WTC11 (cell line): ENCODE measurements at regions not wholly inside any gene's neighbourhood (a gene's known extent, or its start where the extent isn't known, plus 50 kb on each side); places are given as distances from the start of the nearest gene placed in this dataset.
A peak's percentile ranks its signal among the peaks of the same experiment; 100 is the strongest.

Experiments used
- ATAC-seq: fragments of 200-7000 bp; cut with Tn5 transposase; 2 replicates; pipeline ENCODE4 v1.10.0; 2021; ENCODE audit warnings: mild to moderate bottlenecking, moderate library complexity
- CTCF ChIA-PET: fragments of 300-600 bp; sonication (Branson Sonifier 250); formaldehyde crosslinking; loops from one replicate; lab custom pipeline; 2021; ENCODE audit warnings: antibody characterized with exemption; lab: Charles Lee
- POLR2A ChIA-PET: fragments of 350-600 bp; sonication (Branson Sonifier 250); formaldehyde crosslinking; loops from one replicate; lab custom pipeline; 2021; ENCODE audit warnings: antibody characterized with exemption; lab: Charles Lee
- DNase-seq: peaks from one replicate; pipeline ENCODE4 v3.0.0; 2021; ENCODE audit warnings: low spot score
- H3K27ac Mint-ChIP-seq: 2 replicates; pipeline ENCODE4 v1.8.0; 2021; ENCODE audit warnings: mixed read lengths
- H3K27me3 Mint-ChIP-seq: 2 replicates; pipeline ENCODE4 v1.8.0; 2021; ENCODE audit warnings: low read depth, mild to moderate bottlenecking, moderate library complexity, mixed read lengths
- H3K36me3 Mint-ChIP-seq: 2 replicates; pipeline ENCODE4 v1.8.0; 2021; ENCODE audit warnings: mixed read lengths
- H3K4me1 Mint-ChIP-seq: 2 replicates; pipeline ENCODE4 v1.8.0; 2022; ENCODE audit warnings: mixed read lengths
- H3K4me3 Mint-ChIP-seq: 2 replicates; pipeline ENCODE4 v1.8.0; 2021; ENCODE audit warnings: mild to moderate bottlenecking, moderate library complexity, mixed read lengths
- H3K9me3 Mint-ChIP-seq: 2 replicates; pipeline ENCODE4 v1.8.0; 2021; ENCODE audit warnings: mixed read lengths
- FOXP1 ChIP-seq: sonication (generic); formaldehyde crosslinking; IDR thresholded peaks from 2 replicates; pipeline ENCODE4 v1.8.0; 2022; ENCODE audit warnings: missing genetic modification reagents, mild to moderate bottlenecking, moderate library complexity, borderline replicate concordance
- GTF2I ChIP-seq: fragments of 250-450 bp; sonication (Bioruptor Pico); conservative IDR thresholded peaks from 2 replicates; pipeline ENCODE4 v1.4.0; 2021; ENCODE audit warnings: mild to moderate bottlenecking
- JAZF1 ChIP-seq: fragments of 250-450 bp; sonication (Bioruptor Pico); IDR thresholded peaks from 2 replicates; pipeline ENCODE4 v1.9.0; 2021; ENCODE audit warnings: moderate library complexity, mild to moderate bottlenecking, inconsistent platforms
- JUN ChIP-seq: sonication (generic); formaldehyde crosslinking; IDR thresholded peaks from 2 replicates; pipeline ENCODE4 v1.8.0; 2023; ENCODE audit warnings: mild to moderate bottlenecking, missing genetic modification reagents
- MYBL2 ChIP-seq: sonication (generic); formaldehyde crosslinking; IDR thresholded peaks from 2 replicates; pipeline ENCODE4 v1.8.1; 2023; ENCODE audit warnings: mild to moderate bottlenecking, moderate library complexity, missing genetic modification reagents
- NFATC4 ChIP-seq: fragments of 250-450 bp; sonication (Bioruptor Pico); IDR thresholded peaks from 2 replicates; pipeline ENCODE4 v1.9.0; 2021; ENCODE audit warnings: mild to moderate bottlenecking
- NFYB ChIP-seq: sonication (generic); formaldehyde crosslinking; conservative IDR thresholded peaks from 2 replicates; pipeline ENCODE4 v1.8.0; 2022; ENCODE audit warnings: low read depth, missing genetic modification reagents
- RELA ChIP-seq: sonication (generic); formaldehyde crosslinking; IDR thresholded peaks from 2 replicates; pipeline ENCODE4 v1.8.1; 2022; ENCODE audit warnings: missing genetic modification reagents, mild to moderate bottlenecking, borderline replicate concordance
- RORB ChIP-seq: fragments of 250-450 bp; sonication (Bioruptor Pico); IDR thresholded peaks from 2 replicates; pipeline ENCODE4 v1.9.0; 2021; ENCODE audit warnings: mild to moderate bottlenecking
- SMAD4 ChIP-seq: sonication (generic); formaldehyde crosslinking; IDR thresholded peaks from 2 replicates; pipeline ENCODE4 v1.8.0; 2022; ENCODE audit warnings: mild to moderate bottlenecking, missing genetic modification reagents
- SP1 ChIP-seq: sonication (generic); formaldehyde crosslinking; conservative IDR thresholded peaks from 2 replicates; pipeline ENCODE4 v1.8.1; 2022; ENCODE audit warnings: missing genetic modification reagents
- TEAD1 ChIP-seq: sonication (generic); formaldehyde crosslinking; IDR thresholded peaks from 2 replicates; pipeline ENCODE4 v1.8.0; 2022; ENCODE audit warnings: mild to moderate bottlenecking, missing genetic modification reagents
- ZNF416 ChIP-seq: fragments of 250-450 bp; sonication (Bioruptor Pico); IDR thresholded peaks from 2 replicates; pipeline ENCODE4 v1.9.0; 2021; ENCODE audit warnings: mild to moderate bottlenecking, inconsistent platforms
- ZNF423 ChIP-seq: fragments of 250-450 bp; sonication (Bioruptor Pico); IDR thresholded peaks from 2 replicates; pipeline ENCODE4 v2.1.2; 2022; ENCODE audit warnings: mild to moderate bottlenecking, moderate library complexity
- ZNF671 ChIP-seq: fragments of 250-450 bp; sonication (Bioruptor Pico); IDR thresholded peaks from 2 replicates; pipeline ENCODE4 v1.8.0; 2021; ENCODE audit warnings: mild to moderate bottlenecking
- TF ChIP-seq, protein P1 (sequence below): sonication (generic); formaldehyde crosslinking; IDR thresholded peaks from 2 replicates; pipeline ENCODE4 v1.8.0; 2022; ENCODE audit warnings: mild to moderate bottlenecking, missing genetic modification reagents
- TF ChIP-seq, protein P2 (sequence below): sonication (generic); formaldehyde crosslinking; IDR thresholded peaks from 2 replicates; pipeline ENCODE4 v1.8.0; 2022; ENCODE audit warnings: mild to moderate bottlenecking, missing genetic modification reagents
- TF ChIP-seq, protein P3 (sequence below): fragments of 250-450 bp; sonication (Bioruptor Pico); IDR thresholded peaks from 2 replicates; pipeline ENCODE4 v1.8.0; 2021; ENCODE audit warnings: mild to moderate bottlenecking
- TF ChIP-seq, protein P4 (sequence below): fragments of 250-450 bp; sonication (Bioruptor Pico); IDR thresholded peaks from 2 replicates; pipeline ENCODE4 v1.9.0; 2021; ENCODE audit warnings: mild to moderate bottlenecking
- TF ChIP-seq, protein P5 (sequence below): fragments of 250-450 bp; sonication (Bioruptor Pico); conservative IDR thresholded peaks from 2 replicates; pipeline ENCODE4 v1.9.0; 2021; ENCODE audit warnings: mild to moderate bottlenecking

DNA sequence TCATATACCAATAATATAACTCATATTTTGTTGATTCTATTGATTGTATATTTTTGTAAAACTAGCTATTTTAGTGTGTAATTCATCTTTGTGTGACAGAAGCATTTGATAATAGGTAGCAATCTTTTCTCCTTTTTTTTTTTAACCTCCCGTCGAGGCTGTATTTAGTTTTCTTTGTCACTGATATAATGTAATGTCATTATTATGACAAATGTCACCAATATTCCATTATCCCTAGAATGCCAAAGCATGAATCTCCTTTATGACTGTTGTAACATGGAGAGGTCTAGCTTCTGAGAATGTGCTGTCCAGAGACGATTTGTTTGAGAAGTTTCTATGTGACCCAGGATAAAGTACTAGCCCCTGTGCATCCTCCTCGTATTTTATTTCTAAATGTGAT lies 639.0 kb upstream of the ATXN7L3B start:
- H3K27me3 Mint-ChIP-seq = no peaks in the 10 kb centered on the region
- no peak for TF ChIP-seq TEAD1 (CRISPR knock-in tag)
- no peaks in the 10 kb centered on the region for H3K4me1 Mint-ChIP-seq
- H3K27ac Mint-ChIP-seq = no peak overlapping the region
- no peaks in the 10 kb centered on the region; the same call in 1 of the 2 replicates for H3K36me3 Mint-ChIP-seq
- H3K4me3 Mint-ChIP-seq = no peak overlapping the region
- ChIA-PET CTCF (interaction anchor here (0.5 kb wide), 1 partner anchor 1072 kb away, joined by 3 read pairs; no protein-coding TSS in a partner anchor), POLR2A (no interaction called here)
- ATAC-seq = no peak
- no peak for DNase-seq
- peaks cover 6% of the 10 kb centered on the region; the same call in 1 of the 2 replicates for H3K9me3 Mint-ChIP-seq

DNA sequence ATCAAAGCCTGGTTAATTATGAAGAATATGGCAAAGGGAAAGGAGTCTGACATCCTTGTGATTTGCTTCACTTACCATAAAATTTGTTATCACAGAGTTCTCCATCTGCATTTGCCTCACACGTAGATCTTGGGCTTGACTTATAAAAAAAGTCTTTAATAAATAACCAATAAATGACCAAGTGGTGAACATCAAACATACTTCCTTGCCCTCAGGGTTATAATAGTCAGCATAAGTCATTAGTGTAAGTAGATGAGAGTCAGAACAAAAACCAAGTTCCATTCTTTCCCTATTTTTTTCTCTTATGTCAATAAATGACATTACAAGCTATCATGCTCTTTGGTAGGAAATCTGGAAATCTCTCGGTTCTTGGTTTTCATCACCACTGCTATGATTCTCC lies 635.4 kb upstream of the ATXN7L3B start:
- TF ChIP-seq SMAD4 (CRISPR knock-in tag) = no peak
- TF ChIP-seq ZNF416 (CRISPR knock-in tag) = no peak
- H3K27ac Mint-ChIP-seq = no peak overlapping the region
- DNase-seq (no peak), ATAC-seq (no peak)
- H3K4me3 Mint-ChIP-seq = no peak overlapping the region
- no peaks in the 10 kb centered on the region for H3K9me3 Mint-ChIP-seq
- ChIA-PET CTCF (no interaction called here), POLR2A (no interaction called here)
- H3K4me1 Mint-ChIP-seq = no peaks in the 10 kb centered on the region
- no peaks in the 10 kb centered on the region for H3K36me3 Mint-ChIP-seq
- H3K27me3 Mint-ChIP-seq = no peaks in the 10 kb centered on the region

DNA sequence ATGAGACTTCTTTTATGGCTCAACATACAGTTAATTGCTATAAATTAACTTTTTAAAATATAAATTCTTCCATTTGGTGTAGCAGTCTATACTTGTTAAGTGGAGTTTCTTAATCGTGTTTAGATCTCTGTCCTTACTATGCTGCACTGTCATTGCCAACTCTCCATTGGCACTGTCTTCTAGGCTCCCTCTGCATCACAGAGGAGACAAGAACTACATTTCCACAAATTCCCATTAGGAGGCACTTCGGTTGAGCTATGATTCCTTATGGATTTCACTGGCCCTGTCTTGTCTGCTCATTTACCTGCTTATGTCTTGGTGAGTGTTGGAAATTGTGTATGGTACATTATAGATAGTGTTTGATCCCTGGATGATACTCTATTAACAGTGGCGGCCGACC lies 630.9 kb upstream of the ATXN7L3B start:
- Mint-ChIP-seq H3K9me3 (no peaks in the 10 kb centered on the region), H3K36me3 (no peaks in the 10 kb centered on the region), H3K4me3 (no peak overlapping the region), H3K27me3 (no peaks in the 10 kb centered on the region), H3K27ac (no peak overlapping the region; the same call in 1 of the 2 replicates), H3K4me1 (no peaks in the 10 kb centered on the region)
- ChIA-PET POLR2A (interaction anchor here (0.8 kb wide), 1 partner anchor 84 kb away, joined by 3 read pairs; no protein-coding TSS in a partner anchor), CTCF (no interaction called here)
- DNase-seq (no peak), ATAC-seq (peak; percentile 55; the same call in 1 of the 2 replicates)
- no peak for TF ChIP-seq NFATC4 (CRISPR knock-in tag)
- TF ChIP-seq, protein P1, sequence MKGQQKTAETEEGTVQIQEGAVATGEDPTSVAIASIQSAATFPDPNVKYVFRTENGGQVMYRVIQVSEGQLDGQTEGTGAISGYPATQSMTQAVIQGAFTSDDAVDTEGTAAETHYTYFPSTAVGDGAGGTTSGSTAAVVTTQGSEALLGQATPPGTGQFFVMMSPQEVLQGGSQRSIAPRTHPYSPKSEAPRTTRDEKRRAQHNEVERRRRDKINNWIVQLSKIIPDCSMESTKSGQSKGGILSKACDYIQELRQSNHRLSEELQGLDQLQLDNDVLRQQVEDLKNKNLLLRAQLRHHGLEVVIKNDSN (CRISPR knock-in tag) = no peak
- TF ChIP-seq ZNF671 (CRISPR knock-in tag) = no peak
- TF ChIP-seq FOXP1 (CRISPR knock-in tag) = no peak
- TF ChIP-seq, protein P2, sequence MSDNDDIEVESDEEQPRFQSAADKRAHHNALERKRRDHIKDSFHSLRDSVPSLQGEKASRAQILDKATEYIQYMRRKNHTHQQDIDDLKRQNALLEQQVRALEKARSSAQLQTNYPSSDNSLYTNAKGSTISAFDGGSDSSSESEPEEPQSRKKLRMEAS (CRISPR knock-in tag) = no peak
- no peak for TF ChIP-seq RORB (CRISPR knock-in tag)
- TF ChIP-seq JUN (CRISPR knock-in tag) = no peak
- TF ChIP-seq MYBL2 (CRISPR knock-in tag) = no peak
- TF ChIP-seq SP1 = no peak
- TF ChIP-seq, protein P3, sequence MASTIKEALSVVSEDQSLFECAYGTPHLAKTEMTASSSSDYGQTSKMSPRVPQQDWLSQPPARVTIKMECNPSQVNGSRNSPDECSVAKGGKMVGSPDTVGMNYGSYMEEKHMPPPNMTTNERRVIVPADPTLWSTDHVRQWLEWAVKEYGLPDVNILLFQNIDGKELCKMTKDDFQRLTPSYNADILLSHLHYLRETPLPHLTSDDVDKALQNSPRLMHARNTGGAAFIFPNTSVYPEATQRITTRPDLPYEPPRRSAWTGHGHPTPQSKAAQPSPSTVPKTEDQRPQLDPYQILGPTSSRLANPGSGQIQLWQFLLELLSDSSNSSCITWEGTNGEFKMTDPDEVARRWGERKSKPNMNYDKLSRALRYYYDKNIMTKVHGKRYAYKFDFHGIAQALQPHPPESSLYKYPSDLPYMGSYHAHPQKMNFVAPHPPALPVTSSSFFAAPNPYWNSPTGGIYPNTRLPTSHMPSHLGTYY (CRISPR knock-in tag) = no peak
- no peak for TF ChIP-seq NFYB (CRISPR knock-in tag)
- TF ChIP-seq RELA (CRISPR knock-in tag) = no peak
- no peak for TF ChIP-seq GTF2I (CRISPR knock-in tag)
- TF ChIP-seq ZNF423 (CRISPR knock-in tag) = no peak
- no peak for TF ChIP-seq JAZF1
- TF ChIP-seq, protein P4, sequence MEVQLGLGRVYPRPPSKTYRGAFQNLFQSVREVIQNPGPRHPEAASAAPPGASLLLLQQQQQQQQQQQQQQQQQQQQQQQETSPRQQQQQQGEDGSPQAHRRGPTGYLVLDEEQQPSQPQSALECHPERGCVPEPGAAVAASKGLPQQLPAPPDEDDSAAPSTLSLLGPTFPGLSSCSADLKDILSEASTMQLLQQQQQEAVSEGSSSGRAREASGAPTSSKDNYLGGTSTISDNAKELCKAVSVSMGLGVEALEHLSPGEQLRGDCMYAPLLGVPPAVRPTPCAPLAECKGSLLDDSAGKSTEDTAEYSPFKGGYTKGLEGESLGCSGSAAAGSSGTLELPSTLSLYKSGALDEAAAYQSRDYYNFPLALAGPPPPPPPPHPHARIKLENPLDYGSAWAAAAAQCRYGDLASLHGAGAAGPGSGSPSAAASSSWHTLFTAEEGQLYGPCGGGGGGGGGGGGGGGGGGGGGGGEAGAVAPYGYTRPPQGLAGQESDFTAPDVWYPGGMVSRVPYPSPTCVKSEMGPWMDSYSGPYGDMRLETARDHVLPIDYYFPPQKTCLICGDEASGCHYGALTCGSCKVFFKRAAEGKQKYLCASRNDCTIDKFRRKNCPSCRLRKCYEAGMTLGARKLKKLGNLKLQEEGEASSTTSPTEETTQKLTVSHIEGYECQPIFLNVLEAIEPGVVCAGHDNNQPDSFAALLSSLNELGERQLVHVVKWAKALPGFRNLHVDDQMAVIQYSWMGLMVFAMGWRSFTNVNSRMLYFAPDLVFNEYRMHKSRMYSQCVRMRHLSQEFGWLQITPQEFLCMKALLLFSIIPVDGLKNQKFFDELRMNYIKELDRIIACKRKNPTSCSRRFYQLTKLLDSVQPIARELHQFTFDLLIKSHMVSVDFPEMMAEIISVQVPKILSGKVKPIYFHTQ (CRISPR knock-in tag) = no peak
- TF ChIP-seq, protein P5, sequence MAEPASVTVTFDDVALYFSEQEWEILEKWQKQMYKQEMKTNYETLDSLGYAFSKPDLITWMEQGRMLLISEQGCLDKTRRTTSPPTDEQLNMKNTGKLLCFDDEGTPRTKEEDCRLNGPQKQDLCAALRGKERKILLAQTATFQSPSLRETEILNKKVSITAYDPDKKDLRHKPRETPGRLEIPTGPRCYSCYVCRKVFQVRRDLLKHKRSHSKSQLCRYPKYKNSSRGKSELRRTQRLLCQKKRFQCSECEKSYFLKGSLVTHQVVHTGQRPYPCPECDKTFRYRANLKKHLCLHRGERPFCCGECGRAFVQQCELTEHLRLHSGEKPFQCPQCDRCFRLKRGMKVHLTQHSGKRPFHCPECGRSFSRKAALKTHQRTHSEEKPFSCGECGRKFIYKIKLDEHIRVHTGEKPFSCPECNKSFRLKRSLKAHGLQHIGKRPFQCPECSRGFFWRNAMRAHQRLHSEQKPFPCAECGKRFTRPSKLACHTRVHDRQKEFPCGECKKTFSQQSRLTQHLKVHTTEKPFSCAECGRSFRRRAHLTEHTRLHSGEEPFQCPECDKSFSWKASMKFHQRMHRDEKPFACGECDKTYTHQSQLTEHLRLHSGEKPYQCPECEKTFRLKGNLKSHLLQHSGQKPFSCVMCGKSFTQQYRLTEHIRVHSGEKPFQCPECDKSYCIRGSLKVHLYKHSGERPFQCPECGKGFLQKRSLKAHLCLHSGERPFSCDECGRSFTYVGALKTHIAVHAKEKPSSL (CRISPR knock-in tag) = no peak
